WTC11 (cell line): ENCODE measurements at regions not wholly inside any gene's neighbourhood (a gene's known extent, or its start where the extent isn't known, plus 50 kb on each side); places are given as distances from the start of the nearest gene placed in this dataset.

ENCODE experiments used
- ARID4B ChIP-seq: sonication (generic); formaldehyde crosslinking; IDR thresholded peaks from 2 replicates; pipeline ENCODE4 v1.8.0; 2023; ENCODE audit warnings: missing genetic modification reagents, mild to moderate bottlenecking, borderline replicate concordance
- CTCF ChIP-seq: fragments of 200-600 bp; IDR thresholded peaks from 2 replicates; pipeline ENCODE4 v1.8.0; 2022; ENCODE audit warnings: antibody characterized with exemption
- KAT7 ChIP-seq: sonication (generic); formaldehyde crosslinking; IDR thresholded peaks from 2 replicates; pipeline ENCODE4 v1.8.1; 2023; ENCODE audit warnings: missing genetic modification reagents, mild to moderate bottlenecking, borderline replicate concordance
- SP1 ChIP-seq: sonication (generic); formaldehyde crosslinking; conservative IDR thresholded peaks from 2 replicates; pipeline ENCODE4 v1.8.1; 2022; ENCODE audit warnings: missing genetic modification reagents
- TF ChIP-seq, protein P1 (sequence below): sonication (generic); formaldehyde crosslinking; IDR thresholded peaks from 2 replicates; pipeline ENCODE4 v1.8.0; 2022; ENCODE audit warnings: mild to moderate bottlenecking, missing genetic modification reagents

- TF ChIP-seq CTCF, result no peak
- TF ChIP-seq ARID4B (CRISPR knock-in tag), result no peak
- TF ChIP-seq SP1 (CRISPR knock-in tag), result no peak
- TF ChIP-seq, protein P1, sequence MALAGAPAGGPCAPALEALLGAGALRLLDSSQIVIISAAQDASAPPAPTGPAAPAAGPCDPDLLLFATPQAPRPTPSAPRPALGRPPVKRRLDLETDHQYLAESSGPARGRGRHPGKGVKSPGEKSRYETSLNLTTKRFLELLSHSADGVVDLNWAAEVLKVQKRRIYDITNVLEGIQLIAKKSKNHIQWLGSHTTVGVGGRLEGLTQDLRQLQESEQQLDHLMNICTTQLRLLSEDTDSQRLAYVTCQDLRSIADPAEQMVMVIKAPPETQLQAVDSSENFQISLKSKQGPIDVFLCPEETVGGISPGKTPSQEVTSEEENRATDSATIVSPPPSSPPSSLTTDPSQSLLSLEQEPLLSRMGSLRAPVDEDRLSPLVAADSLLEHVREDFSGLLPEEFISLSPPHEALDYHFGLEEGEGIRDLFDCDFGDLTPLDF (CRISPR knock-in tag), result no peak
- no peak for TF ChIP-seq KAT7
Observed at GRCh38 chr9:134553061-134553891, 88.3 kb upstream of the COL5A1 start.
